T-cell (primary cell): ENCODE measurements at regions not wholly inside any gene's neighbourhood (a gene's known extent, or its start where the extent isn't known, plus 50 kb on each side); places are given as distances from the start of the nearest gene placed in this dataset.
"Not testable (repeated sequence)": the region's sequence is repeated elsewhere in the genome, so short reads cannot be mapped to it uniquely, and the experiment has no call there.

Source experiments
- ATAC-seq, 4 experiments: fragments of 200-7000 bp in 3 of 4; fragments of 150-1000 bp in 1 of 4; cut with Tn5 transposase; replicated peaks in 1 of 4; 1 replicate in 3 of 4; 2 replicates in 1 of 4; pipeline ENCODE4 v1.10.0; 2021; ENCODE audit warnings: moderate library complexity in 3 of 4, mild to moderate bottlenecking in 2 of 4, moderate number of reproducible peaks in 1 of 4
- CTCF ChIA-PET, 2 donors: fragments of 300-600 bp; sonication (Branson Sonifier 250); formaldehyde crosslinking; loops; one replicate each; lab custom pipeline; 2022; ENCODE audit warnings: antibody characterized with exemption in 2 of 2; lab: Charles Lee
- POLR2A ChIA-PET, 2 donors: fragments of 300-600 bp; sonication (Branson Sonifier 250); formaldehyde crosslinking; loops; one replicate each; lab custom pipeline; 2022; ENCODE audit warnings: antibody characterized with exemption in 2 of 2; lab: Charles Lee
- DNase-seq, 35 experiments: peaks; one replicate each; pipeline versions ENCODE4 v3.0.0 to v3.0.0-alpha.2; 2013 to 2023
- H3K27ac ChIP-seq: one replicate; pipeline ENCODE4 v1.5.1; 2013; ENCODE audit warnings: low read length
- H3K27me3 ChIP-seq, 2 experiments: replicated peaks in 1 of 2; 1 replicate in 1 of 2; 2 replicates in 1 of 2; pipeline versions ENCODE4 v1.6.1 to v1.7.0; 2013; ENCODE audit warnings: low read length in 1 of 2, mixed read lengths in 1 of 2; ENCODE audit not compliant: control insufficient read depth in 2 of 2, insufficient read depth in 2 of 2; ENCODE audit errors: extremely low read depth in 1 of 2
- H3K36me3 ChIP-seq, 2 donors: 1 replicate in 1 of 2; 2 replicates in 1 of 2; pipeline versions ENCODE4 v1.6.1 to v1.7.0; 2013; ENCODE audit warnings: low read length in 1 of 2; ENCODE audit not compliant: control insufficient read depth in 2 of 2, insufficient read depth in 1 of 2; ENCODE audit errors: extremely low read depth in 1 of 2
- H3K4me1 ChIP-seq, 2 experiments: 1 replicate in 1 of 2; 2 replicates in 1 of 2; pipeline versions ENCODE4 v1.6.1 to v1.7.0; 2013; ENCODE audit warnings: low read length in 2 of 2, mixed read lengths in 1 of 2; ENCODE audit not compliant: insufficient read depth in 2 of 2, control insufficient read depth in 1 of 2; ENCODE audit errors: extremely low read depth in 1 of 2
- H3K4me3 ChIP-seq, 2 donors: 1 replicate in 1 of 2; 2 replicates in 1 of 2; pipeline versions ENCODE4 v1.5.1 to v1.7.0; 2013; ENCODE audit warnings: mild to moderate bottlenecking in 2 of 2, low read length in 1 of 2, moderate library complexity in 1 of 2; ENCODE audit not compliant: control insufficient read depth in 1 of 2; ENCODE audit errors: extremely low read depth in 1 of 2
- H3K9me3 ChIP-seq: 2 replicates; pipeline ENCODE4 v1.7.0; 2013
- H3K27ac Mint-ChIP-seq, 2 donors: one replicate each; pipeline ENCODE4 v1.8.0; 2020 to 2021; ENCODE audit warnings: mild to moderate bottlenecking in 2 of 2, mixed read lengths in 2 of 2
- H3K27me3 Mint-ChIP-seq, 2 donors: one replicate each; pipeline ENCODE4 v1.8.0; 2021 to 2022; ENCODE audit warnings: mixed read lengths in 2 of 2
- H3K36me3 Mint-ChIP-seq: one replicate; pipeline ENCODE4 v1.8.0; 2021; ENCODE audit warnings: mixed read lengths
- H3K4me1 Mint-ChIP-seq, 3 donors: one replicate each; pipeline ENCODE4 v1.8.0; 2020 to 2022; ENCODE audit warnings: mixed read lengths in 3 of 3, mild to moderate bottlenecking in 1 of 3
- H3K4me3 Mint-ChIP-seq, 3 donors: one replicate each; pipeline ENCODE4 v1.8.0; 2020 to 2022; ENCODE audit warnings: mild to moderate bottlenecking in 3 of 3, mixed read lengths in 3 of 3, moderate library complexity in 3 of 3
- H3K9me3 Mint-ChIP-seq, 3 donors: one replicate each; pipeline ENCODE4 v1.8.0; 2020 to 2022; ENCODE audit warnings: mixed read lengths in 3 of 3
- WGBS: methylation state at CpG from one replicate; pipeline ENCODE4 v1.1.5; 2013; ENCODE audit warnings: missing lambda C conversion rate; ENCODE audit not compliant: insufficient coverage; 5-methylcytosine and 5-hydroxymethylcytosine counted together

DNA sequence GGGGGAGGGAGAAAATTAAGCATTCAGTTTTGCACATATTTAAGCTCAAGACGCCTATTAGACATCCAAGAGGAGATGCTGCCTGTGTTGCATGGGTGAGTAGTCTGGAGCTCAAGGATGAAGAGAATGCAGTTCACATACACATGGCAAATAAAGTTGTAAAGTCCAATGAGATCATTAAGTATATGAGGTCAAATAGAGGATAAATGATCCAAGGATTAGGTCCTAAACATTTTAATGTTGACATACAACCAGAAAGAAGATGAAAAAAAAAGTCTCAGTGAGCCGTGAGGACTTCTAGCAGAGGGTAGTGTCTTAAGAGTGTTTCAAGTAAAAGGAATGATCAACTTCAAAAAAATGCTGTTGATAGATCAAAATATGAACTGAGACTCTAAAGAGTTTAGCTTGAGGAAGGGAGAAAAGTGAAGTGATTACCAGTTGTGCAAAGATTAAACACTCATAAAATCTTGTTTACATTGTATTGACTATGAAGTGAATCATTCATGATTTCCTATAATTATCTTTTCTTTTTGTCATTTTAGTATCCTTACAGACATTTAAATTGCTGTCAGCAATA is 251.8 kb downstream of the ZNF608 start:
- WGBS = 83% methylated on average over 2 of the region's 2 CpGs
- H3K36me3 Mint-ChIP-seq = no peaks in the 10 kb centered on the region
- no peaks in the 10 kb centered on the region for H3K4me1 Mint-ChIP-seq
- H3K27me3 ChIP-seq = no peaks in the 10 kb centered on the region
- CTCF ChIA-PET = no interaction called here
- no peak for DNase-seq
- H3K27ac ChIP-seq = no peak overlapping the region
- H3K36me3 ChIP-seq = no peaks in the 10 kb centered on the region
- H3K27me3 Mint-ChIP-seq = peaks cover 0 to 6% of the 10 kb centered on the region in 2 donors
- no peaks in the 10 kb centered on the region for H3K9me3 ChIP-seq
- POLR2A ChIA-PET = no interaction called here
- no peak for ATAC-seq
- H3K9me3 Mint-ChIP-seq = peaks cover 6 to 18% (median 11%) of the 10 kb centered on the region in 3 donors
- no peak overlapping the region for H3K27ac Mint-ChIP-seq
- H3K4me3 Mint-ChIP-seq = no peak overlapping the region
- no peak overlapping the region for H3K4me3 ChIP-seq
- H3K4me1 ChIP-seq = no peaks in the 10 kb centered on the region

DNA sequence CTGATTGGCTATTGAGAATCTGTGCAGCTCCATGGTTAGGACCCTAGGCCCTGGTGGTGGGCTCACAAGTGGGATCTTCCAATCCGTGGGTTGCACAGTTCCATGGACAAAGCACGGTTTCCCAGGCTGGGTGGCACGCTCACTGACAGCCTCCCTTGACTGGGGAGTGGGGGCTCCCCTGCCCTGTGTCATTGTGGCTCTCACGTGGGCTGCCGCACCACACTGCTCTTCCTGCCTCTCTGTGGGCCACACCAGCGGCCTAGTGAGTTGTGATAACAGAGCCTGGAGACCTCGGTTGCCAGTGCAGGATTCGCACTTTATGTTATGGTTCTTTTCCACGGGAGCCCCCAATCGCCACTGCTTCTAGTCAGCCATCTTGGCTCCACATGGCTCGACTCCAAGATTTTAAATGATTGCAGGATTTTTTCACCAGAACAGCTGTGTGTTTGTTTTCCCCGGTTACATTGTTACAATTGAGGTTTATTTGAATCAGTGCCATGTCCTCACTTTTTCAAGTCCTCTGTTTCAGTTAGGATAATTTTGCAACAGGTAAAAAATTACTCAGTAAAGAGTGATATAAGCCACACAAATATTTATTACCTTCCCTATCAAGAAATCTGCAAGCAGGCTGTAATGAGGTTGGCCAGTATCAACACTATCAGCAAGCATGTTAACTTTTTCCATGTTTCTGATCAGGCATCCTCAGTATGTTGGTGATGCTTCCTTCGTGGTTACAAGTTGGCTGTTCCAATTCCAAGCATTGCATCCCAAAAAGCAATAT is 253.8 kb downstream of the ZNF608 start:
- ChIA-PET POLR2A (interaction anchor here in 1 of 2 donors (0.6 kb wide), 1 partner anchor 726 kb away, joined by 12 read pairs; no protein-coding TSS in a partner anchor), CTCF (no interaction called here)
- Mint-ChIP-seq H3K9me3 (peaks cover 10 to 20% (median 14%) of the 10 kb centered on the region in 3 donors), H3K27ac (no peak overlapping the region), H3K36me3 (no peaks in the 10 kb centered on the region), H3K4me3 (no peak overlapping the region), H3K4me1 (no peaks in the 10 kb centered on the region), H3K27me3 (peaks cover 0 to 6% of the 10 kb centered on the region in 2 donors)
- DNase-seq (no peak), ATAC-seq (no peak)
- Histone ChIP-seq H3K9me3 (no peaks in the 10 kb centered on the region), H3K4me3 (no peak overlapping the region), H3K27me3 (no peaks in the 10 kb centered on the region), H3K4me1 (no peaks in the 10 kb centered on the region), H3K27ac (no peak overlapping the region), H3K36me3 (no peaks in the 10 kb centered on the region)
- 82% methylated on average over 8 of the region's 13 CpGs for WGBS

DNA sequence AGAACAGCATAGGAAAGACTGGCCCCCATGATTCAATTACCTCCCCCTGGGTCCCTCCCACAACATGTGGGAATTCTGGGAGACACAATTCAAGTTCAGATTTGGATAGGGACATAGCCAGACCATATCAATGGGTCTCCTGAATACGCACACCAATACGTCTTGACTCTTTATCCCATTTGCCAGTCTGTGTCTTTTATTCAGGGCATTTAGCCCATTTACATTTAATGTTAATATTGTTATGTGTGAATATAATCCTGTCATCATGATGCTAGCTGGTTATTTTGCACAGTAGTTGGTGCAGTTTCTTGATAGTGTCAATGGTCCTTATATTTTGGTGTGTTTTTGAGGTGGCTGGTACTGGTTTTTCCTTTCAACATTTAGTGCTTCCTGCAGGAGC is 256.1 kb downstream of the ZNF608 start:
- H3K4me3 ChIP-seq, H3K36me3 Mint-ChIP-seq, POLR2A ChIA-PET, H3K4me1 ChIP-seq, ATAC-seq, H3K4me3 Mint-ChIP-seq, H3K4me1 Mint-ChIP-seq, H3K27me3 ChIP-seq, CTCF ChIA-PET, DNase-seq, H3K27ac Mint-ChIP-seq, H3K36me3 ChIP-seq, H3K27me3 Mint-ChIP-seq, H3K9me3 ChIP-seq, H3K27ac ChIP-seq: not testable (repeated sequence)
- no CpG with 5 or more reads among the region's 2 CpGs for WGBS
- peaks cover 10 to 21% (median 14%) of the 10 kb centered on the region in 3 donors for H3K9me3 Mint-ChIP-seq

DNA sequence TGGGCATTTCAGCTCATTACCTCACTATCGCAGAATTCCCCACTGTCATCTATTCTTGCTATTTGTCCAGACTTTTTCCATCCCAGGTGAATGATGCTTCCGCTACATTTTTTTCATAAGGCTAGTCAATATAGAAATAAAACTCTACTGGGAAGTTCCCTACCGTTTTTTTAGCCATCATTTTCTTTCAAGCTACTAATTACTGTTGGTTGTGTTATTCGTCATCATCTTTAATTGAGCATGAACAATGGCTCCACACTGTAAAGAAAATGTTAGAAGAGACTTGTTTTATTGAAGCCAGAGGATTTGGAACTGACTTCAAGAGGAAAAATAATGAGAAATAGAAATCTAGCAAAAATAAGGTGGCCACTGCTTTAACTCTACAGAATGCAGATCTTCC is 265.0 kb downstream of the ZNF608 start:
- Mint-ChIP-seq H3K36me3 (no peaks in the 10 kb centered on the region), H3K9me3 (peaks cover 0 to 3% (median 0%) of the 10 kb centered on the region in 3 donors), H3K4me3 (no peak overlapping the region), H3K27ac (no peak overlapping the region), H3K27me3 (no peaks in the 10 kb centered on the region), H3K4me1 (no peaks in the 10 kb centered on the region)
- no peak for DNase-seq
- Histone ChIP-seq H3K4me1 (no peaks in the 10 kb centered on the region), H3K27me3 (no peaks in the 10 kb centered on the region), H3K4me3 (no peak overlapping the region), H3K9me3 (no peaks in the 10 kb centered on the region), H3K27ac (no peak overlapping the region), H3K36me3 (no peaks in the 10 kb centered on the region)
- no peak for ATAC-seq
- no CpG with 5 or more reads among the region's 4 CpGs for WGBS
- POLR2A ChIA-PET = no interaction called here
- CTCF ChIA-PET = no interaction called here

DNA sequence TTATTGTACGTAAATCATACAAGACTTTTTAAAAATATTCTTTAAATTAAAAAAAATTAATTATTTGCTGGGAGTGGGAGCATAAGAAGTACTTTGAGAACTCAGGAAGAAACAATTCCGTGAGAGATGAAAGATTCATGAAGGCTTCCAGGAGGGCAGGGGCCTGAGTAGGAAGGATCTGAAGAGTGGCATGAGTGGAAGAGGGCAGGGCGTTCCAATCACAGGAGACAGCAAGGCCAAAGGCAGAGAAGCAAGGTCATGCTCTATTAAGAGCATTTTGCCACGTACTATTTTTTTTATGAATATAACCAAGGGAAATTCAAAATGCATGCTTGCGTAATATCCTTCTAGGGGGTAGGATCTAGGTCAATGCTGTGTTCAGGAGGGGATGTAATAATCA is 265.5 kb downstream of the ZNF608 start:
- Mint-ChIP-seq H3K27me3 (no peaks in the 10 kb centered on the region), H3K9me3 (peaks cover 0 to 3% (median 0%) of the 10 kb centered on the region in 3 donors), H3K4me3 (no peak overlapping the region), H3K4me1 (no peaks in the 10 kb centered on the region), H3K36me3 (no peaks in the 10 kb centered on the region), H3K27ac (no peak overlapping the region)
- CTCF ChIA-PET = no interaction called here
- POLR2A ChIA-PET = no interaction called here
- Histone ChIP-seq H3K4me1 (no peaks in the 10 kb centered on the region), H3K9me3 (no peaks in the 10 kb centered on the region), H3K27ac (no peak overlapping the region), H3K27me3 (no peaks in the 10 kb centered on the region), H3K4me3 (no peak overlapping the region), H3K36me3 (no peaks in the 10 kb centered on the region)
- DNase-seq (no peak), ATAC-seq (no peak)
- WGBS = 74% methylated on average over 3 of the region's 5 CpGs

DNA sequence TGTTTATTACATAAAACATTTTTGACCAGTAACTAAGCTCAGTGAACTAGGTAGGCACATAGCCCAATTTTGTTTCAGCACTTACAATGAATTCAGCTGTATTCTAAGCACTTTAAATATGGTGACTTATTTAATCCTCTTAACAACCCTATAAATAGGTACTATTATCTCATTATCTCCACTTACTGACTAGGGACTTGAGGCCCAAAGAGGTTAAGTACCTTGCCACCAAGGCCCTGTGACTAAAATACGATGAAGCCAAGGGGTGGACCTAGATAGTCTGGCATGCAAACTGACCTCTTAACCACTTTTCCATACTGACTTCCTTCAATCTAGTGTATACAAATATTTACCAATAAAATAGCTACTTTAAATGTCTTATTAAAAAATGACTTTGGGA is 266.4 kb downstream of the ZNF608 start:
- Histone ChIP-seq H3K27me3 (no peaks in the 10 kb centered on the region), H3K27ac (no peak overlapping the region), H3K4me3 (no peak overlapping the region), H3K9me3 (no peaks in the 10 kb centered on the region), H3K4me1 (no peaks in the 10 kb centered on the region), H3K36me3 (no peaks in the 10 kb centered on the region)
- Mint-ChIP-seq H3K4me1 (no peaks in the 10 kb centered on the region), H3K4me3 (no peak overlapping the region), H3K27ac (no peak overlapping the region), H3K36me3 (no peaks in the 10 kb centered on the region), H3K27me3 (no peaks in the 10 kb centered on the region), H3K9me3 (no peaks in the 10 kb centered on the region)
- no CpG with 5 or more reads among the region's 1 CpG for WGBS
- ChIA-PET CTCF (no interaction called here), POLR2A (no interaction called here)
- DNase-seq (no peak), ATAC-seq (no peak)
